ENCODE measurements at regions not wholly inside any gene's neighbourhood (a gene's known extent, or its start where the extent isn't known, plus 50 kb on each side); places are given as distances from the start of the nearest gene placed in this dataset.
"Not testable (repeated sequence)": the region's sequence is repeated elsewhere in the genome, so short reads cannot be mapped to it uniquely, and the experiment has no call there.

DNA sequence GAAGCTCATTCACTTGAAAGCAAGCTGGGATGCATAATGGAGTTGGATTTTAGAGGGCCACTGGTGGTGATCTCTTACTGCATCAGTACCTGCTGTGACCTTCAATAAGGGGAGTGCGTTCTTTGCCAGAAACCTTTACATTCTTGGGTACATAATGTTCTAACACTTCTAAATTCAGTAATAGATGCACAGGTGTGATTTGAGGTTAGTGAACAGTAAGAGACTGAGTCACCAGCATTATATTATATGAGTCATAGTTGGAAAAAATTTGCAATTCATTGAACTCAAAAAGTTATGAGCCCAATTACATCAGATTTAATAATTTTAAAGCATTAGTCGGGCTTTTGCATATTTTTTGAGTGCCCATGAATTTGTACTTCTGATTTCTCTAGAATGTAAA is 803.3 kb downstream of the ADCYAP1 start:
- Histone ChIP-seq H3K27ac (no peak overlapping the region), H3K4me3 (no peak overlapping the region)

DNA sequence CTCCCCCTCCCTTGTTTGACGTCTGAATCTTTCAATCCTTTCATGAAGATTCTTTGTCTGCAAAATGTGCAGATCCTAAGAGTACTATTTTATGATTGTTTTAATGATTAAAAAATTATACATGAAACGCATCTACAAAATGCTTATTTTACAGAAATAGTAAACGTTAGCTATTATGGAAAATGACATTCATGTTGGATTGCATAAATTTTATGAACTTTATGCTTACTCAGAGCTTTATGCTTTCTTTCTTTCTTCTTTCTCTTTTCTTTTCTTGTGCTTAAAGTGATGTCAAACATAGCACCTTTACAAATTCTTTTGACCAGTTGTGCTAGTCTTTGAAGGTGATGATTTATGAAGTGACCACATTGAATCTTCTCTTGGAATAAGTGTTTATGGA is 805.4 kb downstream of the ADCYAP1 start:
- no peak overlapping the region for H3K27ac ChIP-seq
- no peak overlapping the region for H3K4me3 ChIP-seq

DNA sequence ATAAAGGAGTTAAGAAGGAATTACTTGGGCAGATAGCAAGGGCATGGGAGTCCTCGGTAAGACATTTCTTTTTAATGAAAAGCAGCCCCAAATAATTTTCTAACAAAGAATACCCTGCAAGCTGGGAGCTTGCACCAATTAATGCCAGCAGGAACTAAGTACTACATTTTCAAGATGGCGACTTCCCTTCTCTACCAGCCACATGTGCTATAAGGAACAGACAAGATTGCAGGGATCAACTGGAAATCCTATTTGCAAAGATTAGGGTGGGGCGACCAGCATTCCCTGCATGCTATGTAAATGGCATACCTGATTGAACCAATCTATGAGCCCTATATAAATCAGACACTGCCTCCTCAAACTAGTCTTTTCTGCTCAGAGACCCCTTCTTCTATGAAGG is 827.5 kb downstream of the ADCYAP1 start:
- Histone ChIP-seq H3K27ac (no peak overlapping the region), H3K4me3 (no peak overlapping the region)

DNA sequence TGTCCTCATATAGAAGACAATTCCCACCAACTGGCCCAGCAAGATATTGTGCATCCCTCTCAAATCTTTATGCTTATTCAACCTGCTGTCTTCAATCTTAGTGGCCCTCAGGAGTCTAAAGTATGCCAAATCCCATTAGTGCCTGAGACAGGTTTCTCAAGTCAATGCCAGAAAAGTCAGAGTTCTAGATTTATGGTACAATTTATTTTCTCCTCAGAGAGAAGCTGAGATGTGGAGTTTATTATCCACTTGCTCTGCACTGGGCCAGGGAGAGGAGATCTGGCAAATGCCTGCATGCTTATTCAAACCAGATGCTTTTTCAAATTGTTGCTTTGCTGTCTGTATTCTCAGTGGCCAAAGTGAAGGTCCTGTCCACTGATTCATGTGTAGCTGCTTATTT is 825.2 kb downstream of the METTL4 start:
- Histone ChIP-seq H3K4me3 (no peak overlapping the region), H3K27ac (no peak overlapping the region)

DNA sequence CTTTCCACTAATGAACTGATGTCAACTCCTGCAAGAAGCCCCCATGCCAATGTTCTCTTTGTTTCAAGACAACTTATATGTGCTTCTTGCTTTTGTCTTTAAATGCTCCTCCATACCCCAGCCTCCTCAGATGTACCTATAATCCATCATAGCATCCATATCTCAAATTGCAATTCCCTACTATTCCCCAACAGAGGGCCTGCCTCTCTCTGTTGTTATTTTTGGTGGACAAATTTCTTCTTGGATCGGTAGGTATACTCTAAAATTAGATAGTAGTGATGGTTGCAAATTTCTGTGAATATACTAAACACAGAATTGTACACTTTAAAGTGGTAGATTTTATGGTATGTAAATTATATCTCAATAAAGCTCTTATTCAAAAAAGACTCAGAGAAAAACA is 820.1 kb downstream of the METTL4 start:
- H3K4me3 ChIP-seq: no peak overlapping the region
- H3K27ac ChIP-seq: no peak overlapping the region

DNA sequence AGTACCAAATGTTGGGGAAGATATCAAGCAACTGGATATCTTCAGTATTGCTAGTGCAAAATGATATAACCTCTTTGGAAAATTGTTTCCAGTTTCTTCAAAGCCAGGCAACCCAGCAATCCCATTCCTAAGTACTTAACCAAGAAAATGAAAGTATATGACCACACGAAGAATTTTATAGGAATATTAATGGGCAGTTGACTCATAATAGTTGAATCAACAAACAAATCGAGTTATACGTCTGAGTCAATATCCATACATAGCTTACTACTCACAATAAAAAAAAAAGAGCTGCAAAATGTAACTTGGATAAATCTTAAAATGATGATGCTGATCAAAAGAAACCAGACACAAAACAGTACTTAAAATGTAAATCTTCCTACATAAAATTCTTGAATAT is 810.4 kb downstream of the METTL4 start:
- Histone ChIP-seq H3K4me3 (no peak overlapping the region), H3K27ac (no peak overlapping the region)

DNA sequence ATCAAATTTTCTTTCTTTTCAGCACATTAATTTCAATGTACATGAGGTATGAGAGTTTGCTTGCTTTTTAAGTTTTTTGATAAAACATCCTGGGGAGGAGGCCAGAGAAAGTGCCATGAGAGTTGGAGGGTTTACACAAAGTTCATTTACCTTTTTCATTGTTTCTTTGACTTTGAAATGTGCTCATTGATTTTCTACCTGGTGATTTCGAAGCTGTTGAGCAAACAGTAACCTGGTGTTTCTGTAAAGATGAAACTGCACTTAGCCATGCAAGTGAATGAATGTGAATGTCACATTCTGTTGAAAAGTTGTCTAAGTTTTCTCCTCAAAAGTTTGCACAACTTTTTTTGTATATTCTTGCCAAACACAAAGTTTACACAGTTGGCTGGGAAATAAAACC is 797.0 kb downstream of the METTL4 start:
- no peak overlapping the region for H3K27ac ChIP-seq
- H3K4me3 ChIP-seq: no peak overlapping the region

DNA sequence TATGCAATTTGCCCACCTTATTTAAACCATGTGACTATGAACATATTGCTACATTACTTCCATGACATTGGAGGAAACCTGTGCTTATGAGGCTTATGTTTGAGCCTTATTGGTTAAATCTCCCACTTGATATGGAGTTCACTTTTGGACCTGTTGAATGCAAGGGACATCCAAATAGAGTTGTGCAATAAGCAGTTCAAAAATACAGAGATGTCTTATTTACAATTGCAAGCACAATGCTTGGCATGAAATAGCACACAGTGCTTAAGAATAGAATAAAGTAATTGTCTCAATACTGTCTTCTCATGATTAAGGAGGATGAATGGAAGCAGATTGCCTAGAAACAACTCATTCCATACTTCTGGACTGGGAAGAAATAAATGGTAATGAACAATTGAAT is 793.5 kb downstream of the METTL4 start:
- Histone ChIP-seq H3K4me3 (no peak overlapping the region), H3K27ac (no peak overlapping the region)

DNA sequence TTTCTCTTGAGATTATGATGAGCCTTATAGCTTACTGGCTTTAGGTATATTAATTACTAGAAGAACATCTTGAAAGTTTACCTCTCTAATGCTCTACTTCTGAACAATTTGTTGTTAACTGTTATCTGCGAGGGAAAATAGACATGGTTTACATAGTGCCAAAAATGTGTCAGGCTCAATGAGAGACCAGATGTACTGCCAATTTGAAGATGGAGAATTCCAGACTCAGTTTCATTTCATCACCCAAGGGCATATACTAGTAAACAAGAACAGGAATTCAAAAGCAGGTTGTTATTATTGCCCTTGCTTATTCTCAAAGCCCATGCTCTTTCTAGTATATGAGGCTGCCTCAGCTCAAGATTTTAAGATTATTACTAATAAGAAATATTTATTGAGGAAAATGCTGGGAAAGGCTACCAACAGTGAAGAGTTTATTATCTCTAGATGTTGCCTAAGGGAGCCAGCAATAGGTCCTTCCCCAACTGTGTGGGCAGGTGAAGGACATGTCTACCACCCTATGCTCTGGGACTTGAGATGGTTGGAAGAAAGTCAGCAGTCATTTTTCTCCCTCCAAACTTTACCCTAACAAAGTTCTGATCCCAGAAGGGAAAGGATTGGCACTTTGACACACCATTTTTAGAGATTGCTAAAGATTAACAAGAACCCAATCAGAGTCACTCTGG is 792.7 kb downstream of the METTL4 start:
- Histone ChIP-seq H3K27ac (no peak overlapping the region), H3K4me3 (no peak overlapping the region)

DNA sequence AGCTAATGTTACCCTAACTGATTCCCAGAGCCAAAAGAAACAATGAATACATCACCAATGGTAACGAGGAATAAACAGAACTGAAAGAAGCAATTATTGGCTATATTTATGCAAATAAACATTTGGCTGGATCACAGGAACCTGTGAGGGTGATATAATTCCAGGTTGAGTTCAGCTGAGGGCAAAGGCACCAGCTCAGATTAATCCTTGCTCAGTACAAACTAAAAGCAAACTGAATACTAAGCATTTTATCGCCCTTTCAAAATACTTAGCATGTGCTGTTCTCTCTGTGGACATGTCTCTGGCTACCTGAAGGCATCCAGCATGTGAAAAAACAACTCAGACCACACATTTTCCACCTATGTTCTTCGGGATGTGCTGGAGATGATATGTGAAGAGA is 791.7 kb downstream of the METTL4 start:
- Histone ChIP-seq H3K27ac (no peak overlapping the region), H3K4me3 (no peak overlapping the region)

DNA sequence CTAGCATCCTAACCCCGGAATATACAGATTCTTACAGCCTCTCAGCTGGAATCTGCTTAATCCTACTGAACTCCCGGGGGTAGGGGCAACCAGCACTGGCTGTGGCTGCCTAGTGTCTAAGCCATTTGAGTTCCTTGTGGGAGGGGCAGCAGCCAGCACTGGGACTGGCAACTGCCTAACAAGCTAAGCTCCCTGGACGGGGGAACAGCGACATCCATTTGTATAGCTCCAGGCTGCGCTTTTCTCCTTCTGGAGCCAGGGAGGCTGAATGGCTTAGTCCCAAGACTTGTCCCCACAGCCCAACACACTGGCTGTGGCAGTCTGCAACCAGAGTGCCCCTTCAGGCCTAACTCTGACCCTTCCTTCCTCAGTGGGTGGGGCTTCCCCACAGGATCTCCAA is 787.2 kb downstream of the METTL4 start:
- H3K27ac ChIP-seq: no peak overlapping the region

DNA sequence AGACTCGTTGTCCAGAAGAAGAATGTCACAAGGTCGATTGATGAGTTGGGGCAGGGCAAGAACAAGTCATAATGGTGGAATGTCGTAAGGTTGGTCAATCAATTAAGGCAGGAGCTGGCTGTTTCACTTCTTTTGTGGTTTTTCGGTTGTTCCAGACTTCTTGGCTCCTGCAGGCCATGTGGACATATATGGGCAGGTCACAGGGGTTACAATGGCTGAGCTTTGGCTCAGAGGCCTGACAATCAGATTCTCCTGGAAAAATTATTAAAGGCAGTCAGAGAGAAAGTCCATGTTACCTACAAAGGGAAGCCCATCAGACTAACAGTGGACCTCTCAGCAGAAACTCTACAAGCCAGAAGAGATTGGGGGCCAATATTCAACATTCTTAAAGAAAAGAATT is 785.3 kb downstream of the METTL4 start:
- not testable (repeated sequence) for H3K27ac ChIP-seq, H3K4me3 ChIP-seq

More for the DNA sequence above, 787.2 kb downstream of the METTL4 start:
- no peak overlapping the region for H3K4me3 ChIP-seq

DNA sequence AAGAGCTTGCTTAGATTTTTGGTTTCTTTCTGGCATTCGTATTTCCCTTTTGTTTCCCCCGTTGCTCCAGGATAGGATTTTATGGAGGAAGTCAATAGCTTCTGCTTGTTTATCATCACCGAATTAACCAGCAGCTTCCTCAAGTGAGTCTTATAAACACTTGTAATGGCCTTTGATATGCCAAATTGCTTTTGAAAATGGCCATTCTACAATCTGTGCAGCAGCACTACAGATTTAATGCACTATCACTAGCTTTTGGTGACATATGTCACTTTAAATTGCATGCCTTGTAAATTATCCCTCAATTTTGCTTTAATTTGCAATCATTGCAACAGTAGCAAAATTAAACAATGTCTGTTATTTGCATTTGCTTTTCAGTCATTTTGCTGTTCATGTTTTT is 774.7 kb downstream of the METTL4 start:
- Histone ChIP-seq H3K4me3 (no peak overlapping the region), H3K27ac (no peak overlapping the region)

DNA sequence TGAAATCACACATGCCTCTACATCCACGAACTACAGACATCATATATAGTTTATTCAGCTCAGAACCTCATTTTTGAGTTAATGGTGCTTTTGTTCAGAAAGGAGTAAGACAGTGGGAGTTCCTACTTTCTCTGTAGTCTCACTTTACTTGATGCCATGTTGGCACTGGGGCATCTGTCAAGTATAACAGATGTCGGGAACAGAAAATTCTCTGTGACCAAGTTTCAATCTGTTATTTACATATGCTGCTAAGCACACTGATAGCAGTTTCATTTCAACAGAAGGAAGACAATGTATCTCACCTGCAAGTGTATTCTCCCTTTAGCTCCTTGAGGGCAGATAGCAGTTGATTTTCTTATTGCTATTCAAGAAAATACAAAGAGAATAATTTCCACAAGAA is 774.1 kb downstream of the METTL4 start:
- Histone ChIP-seq H3K4me3 (no peak overlapping the region), H3K27ac (no peak overlapping the region)

DNA sequence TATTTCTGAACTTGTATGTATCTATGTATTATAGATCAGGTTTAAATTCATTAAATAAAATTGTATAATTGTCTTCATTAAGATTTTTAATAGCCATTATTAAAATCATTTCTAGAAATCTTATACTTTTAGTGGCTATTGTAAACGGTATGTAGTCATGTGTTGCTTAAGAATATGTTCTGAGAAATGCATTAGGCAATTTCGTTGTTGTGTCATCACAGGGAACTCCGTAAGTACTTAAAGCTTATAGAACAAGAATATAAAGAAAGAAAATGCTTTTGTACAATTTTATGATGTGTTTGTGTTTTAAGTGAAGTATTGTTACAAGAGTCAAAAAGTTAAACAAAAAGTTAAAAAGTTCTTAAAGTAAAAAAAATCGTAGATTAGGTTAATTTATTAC is 765.8 kb downstream of the METTL4 start:
- Histone ChIP-seq H3K4me3 (no peak overlapping the region), H3K27ac (no peak overlapping the region)

DNA sequence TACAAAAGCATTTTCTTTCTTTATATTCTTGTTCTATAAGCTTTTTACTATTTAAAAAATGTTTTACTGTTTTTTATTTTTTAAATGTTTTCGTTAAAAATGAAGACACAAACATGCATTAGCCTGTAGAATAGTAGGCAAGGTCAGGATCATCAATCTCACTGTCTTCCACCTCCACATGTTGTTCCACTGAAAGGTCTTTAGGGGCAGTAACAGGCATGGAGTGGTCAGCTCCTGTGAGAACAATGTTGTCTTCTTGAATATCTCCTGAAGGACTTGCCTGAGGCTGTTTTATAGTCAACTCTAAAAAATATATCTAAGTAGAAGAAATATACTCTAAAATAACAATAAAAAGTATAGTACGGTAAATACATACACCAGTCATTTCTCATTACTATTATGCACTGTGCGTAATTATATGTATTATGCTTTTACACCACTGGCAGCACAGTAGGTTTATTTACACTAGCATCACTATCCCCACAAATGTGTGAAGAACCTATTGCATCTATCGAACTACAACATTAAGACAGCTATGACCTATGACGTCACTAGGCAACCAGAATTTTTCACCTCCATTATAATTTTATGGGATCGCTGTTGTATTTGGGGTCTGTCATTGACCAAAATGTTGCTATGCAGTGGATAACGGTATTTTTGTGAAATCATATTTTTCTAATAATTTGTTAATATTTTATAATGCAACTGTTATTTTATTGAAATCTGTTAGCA is 764.3 kb downstream of the METTL4 start:
- Histone ChIP-seq H3K27ac (no peak overlapping the region), H3K4me3 (no peak overlapping the region)

DNA sequence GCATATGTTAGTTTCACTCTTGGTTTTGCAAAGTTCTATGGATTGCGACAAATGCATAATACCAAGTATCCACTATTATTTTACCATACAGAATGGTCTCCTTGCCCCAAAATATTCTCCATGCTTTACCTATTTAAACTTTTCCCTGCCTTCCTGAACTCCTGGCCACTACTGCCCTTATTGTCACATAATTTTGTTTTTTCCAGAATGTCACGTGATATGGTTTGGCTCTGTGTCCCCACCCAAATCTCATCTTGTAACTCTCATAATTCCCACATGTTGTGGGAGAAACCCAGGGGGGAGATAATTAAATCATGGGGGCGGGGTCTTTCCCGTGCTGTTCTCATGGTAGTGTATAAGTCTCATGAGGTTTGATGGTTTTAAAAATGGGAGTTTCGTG is 760.0 kb downstream of the METTL4 start:
- Histone ChIP-seq H3K4me3 (no peak overlapping the region), H3K27ac (no peak overlapping the region)

DNA sequence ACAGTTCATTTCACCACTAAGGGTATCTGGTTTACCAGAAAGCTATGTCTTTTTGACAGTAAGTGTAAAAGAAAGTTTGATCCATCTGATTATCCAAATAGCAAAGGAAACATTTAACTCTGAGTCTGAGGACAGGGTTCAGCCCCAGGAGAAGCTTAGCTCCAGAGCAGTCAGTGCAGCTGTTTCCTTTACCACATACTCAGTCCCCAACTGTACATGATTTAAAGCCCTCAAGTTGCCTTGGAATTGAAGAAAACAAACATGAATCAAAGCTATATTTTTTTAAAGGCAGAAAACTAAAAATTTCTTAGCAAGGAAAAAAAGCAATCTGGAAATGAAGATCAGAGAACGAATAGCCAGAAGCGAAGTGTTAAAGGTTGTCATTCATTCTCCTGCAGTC is 746.0 kb downstream of the METTL4 start:
- Histone ChIP-seq H3K4me3 (no peak overlapping the region), H3K27ac (no peak overlapping the region)

DNA sequence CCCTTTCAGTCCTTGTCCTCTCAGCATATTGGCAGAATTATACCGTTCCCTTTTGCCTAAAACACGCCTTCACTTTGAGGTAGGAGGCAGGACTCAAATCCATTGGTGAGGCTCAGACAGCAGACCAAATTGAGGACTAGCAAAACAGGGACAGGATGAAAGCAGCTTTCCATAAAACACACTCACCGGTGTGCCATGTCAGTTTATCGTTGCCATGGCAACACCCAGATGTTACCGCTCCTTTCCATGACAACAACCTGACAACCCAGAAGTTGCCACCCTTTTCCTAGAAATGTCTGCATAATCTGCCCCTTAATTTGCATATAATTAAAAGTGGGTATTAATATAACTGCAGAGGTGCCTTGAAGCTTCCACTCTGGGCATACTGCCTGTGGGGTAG is 730.4 kb downstream of the METTL4 start:
- Histone ChIP-seq H3K27ac (no peak overlapping the region), H3K4me3 (no peak overlapping the region)

DNA sequence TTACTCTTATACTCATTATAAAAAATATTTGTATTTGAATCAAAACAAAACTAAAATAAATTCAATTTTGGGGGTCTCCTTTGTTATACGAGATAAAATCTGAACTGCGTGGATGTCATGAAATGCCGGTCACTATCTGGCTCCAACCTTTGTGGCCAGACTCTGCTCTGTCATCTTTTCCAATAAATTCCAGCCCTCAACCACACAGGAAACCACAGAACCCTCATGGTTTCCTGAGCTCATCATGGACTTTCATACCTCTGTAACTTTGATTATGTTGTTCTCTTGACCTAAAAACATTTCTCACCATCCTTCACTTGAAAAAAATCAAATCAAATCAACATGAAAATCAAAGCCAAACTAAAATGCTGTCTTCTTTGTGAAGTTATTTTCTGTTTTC is 724.7 kb downstream of the METTL4 start:
- H3K4me3 ChIP-seq: no peak overlapping the region
- H3K27ac ChIP-seq: no peak overlapping the region

DNA sequence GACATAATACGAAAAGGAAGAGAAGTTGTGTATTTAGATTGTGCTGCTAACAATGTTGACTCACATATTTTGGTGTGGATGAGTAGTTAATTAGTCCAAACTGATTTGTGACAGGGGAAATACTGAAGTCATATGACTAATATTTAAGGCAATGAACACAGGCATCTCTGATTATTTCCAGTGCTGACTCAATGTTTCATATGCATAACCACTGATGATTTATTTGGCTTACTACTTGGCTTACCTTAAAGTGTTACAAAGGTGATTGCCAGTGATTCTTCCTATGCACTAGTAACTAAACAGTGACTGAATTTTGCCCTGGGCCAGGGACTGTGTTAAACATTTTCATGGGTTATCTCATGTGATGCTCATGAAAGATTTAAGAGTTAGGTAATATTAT is 722.6 kb downstream of the METTL4 start:
- no peak overlapping the region for H3K4me3 ChIP-seq

DNA sequence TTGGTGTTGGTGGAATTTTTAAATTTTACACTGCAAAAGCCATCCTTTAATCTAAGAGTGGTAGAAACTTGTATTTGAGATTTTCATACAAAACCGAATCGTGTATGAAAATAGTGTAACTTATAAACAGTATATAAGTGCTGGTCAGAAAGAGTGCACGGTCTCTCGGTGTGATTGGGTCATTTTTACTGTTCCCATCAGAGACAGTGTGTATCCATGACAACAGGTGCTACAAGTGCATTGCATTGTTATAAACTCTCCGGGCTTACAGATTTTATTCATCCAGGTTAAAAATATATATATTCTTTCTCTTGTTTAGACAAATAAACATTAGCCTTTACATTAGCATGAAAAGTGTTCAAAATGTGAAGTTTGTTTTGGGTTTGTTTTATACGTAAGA is 721.9 kb downstream of the METTL4 start:
- H3K4me3 ChIP-seq: no peak overlapping the region

More for the DNA sequence above, 722.6 kb downstream of the METTL4 start:
- H3K27ac ChIP-seq: no peak overlapping the region

More for the DNA sequence above, 721.9 kb downstream of the METTL4 start:
- no peak overlapping the region for H3K27ac ChIP-seq

Data from skin epidermis (tissue), 12 donors.